NCI-H2107 treated with DMSO at 0.1 percent for 48 hours (cell line): ENCODE measurements at regions not wholly inside any gene's neighbourhood (a gene's known extent, or its start where the extent isn't known, plus 50 kb on each side); places are given as distances from the start of the nearest gene placed in this dataset.
"Not testable (repeated sequence)": the region's sequence is repeated elsewhere in the genome, so short reads cannot be mapped to it uniquely, and the experiment has no call there.

Experiments
- DNase-seq: peaks from one replicate; lab custom pipeline; 2025; ENCODE audit not compliant: unreplicated experiment; lab: John Stamatoyannopoulos, UW

DNA sequence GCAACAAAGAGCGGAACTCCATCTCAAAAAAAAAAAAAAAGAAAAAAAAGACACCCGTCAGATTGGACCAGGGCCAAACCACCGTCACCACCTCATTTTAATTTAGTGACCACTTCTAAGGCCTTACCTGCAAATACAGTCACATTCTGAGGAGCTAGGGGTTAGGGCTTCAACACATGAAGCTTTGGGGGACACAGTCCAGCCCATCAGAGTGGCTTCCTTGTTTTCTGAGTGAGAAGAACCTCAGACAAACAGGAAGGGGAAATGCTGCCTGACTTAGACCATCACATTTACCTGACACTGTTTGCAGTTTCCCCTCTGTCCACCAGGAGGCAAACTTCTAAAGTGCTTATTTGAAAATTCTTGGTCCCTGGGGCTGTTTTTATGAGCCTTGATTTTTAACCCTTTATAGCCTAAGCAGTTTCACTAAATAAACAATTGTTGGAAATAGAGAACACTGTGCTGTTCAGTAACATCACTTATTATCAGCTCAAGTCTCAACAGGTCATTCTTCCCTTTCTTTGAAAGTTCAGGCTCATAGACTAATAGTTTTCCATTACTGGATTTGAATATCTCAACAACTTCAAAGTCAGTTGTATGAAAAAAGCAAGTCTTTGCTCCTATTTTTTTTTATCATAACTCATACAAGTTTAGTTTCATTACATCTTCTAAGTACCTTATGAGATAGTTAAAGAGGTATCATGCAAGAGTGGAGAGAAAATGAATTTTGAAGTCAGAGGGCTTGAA, 74.9 kb upstream of the WASF3 start:
- peak; percentile 38 for DNase-seq

DNA sequence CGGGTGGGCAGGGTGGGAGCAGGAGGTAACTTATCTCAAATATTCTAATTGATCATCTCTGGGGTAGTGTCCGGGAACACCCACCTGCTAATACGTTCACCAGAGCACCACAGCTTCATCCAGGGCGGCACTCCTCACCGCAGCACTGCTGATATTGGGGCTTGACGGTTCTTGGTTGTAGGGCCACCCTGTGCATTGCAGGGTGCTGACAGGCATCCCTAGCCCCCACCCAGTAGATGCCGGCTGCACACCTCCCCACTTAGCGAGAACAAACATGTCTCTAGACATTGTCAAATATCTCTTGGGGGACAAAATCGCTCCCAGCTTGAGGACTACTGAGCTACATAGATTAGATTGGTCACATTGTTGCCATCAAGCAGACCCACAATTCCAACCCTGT, 73.9 kb upstream of the WASF3 start:
- DNase-seq: no peak

DNA sequence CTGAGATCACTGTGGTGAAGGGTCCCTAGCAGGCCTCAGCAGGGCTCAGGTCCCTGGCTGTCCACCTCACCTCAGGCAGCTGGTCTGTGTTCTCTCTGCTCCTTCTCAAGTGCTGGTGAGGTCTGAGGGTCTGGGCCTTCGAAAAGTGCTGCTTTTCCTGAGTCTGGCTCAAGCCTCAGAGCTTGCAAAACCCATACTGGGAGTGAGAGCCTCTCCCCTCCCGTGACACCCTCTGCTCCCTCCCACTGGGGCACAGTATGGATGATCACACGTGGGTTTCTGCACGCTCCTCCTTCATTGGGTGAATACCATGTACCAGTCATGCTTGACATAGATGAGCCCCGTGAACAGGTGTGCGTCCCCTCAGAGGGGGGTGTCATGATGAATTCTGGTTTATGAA, 73.3 kb upstream of the WASF3 start:
- DNase-seq: no peak

DNA sequence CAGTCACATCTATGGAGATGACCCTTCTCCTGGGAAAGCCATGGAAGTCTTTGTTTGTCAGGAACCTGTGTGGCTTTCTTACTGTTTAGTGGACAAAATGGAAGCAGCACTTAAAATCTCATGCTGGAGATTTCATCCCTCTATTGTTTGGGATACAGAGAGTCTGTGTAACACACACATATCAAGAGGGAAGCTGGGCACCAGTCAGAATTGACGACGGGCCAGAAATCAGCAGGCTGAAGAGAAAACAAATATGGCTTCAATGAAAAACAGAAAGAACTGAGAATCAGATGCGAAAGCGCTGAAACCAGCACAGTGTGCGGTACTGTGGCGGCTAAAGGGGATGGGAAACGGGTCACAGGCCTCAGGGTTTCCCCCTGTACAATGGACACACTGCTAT, 72.2 kb upstream of the WASF3 start:
- DNase-seq: no peak

DNA sequence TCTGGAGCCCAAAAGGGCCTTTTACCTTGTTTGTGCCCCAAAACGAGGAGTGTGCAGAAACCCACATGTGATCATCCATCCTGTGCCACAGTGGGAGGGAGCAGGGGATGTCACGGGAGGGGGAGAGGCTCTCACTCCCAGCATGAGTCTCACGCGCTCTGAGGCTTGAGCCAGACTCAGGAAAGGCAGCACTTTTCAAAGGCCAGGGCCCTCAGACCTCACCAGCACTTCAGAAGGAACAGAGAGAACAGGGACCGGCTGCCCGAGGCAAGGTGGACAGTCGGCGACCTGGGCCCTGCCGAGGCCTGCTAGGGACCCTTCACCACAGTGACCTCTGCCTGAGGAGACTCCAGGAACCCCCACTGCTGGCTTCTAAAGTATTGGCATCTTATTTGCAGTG, 71.7 kb upstream of the WASF3 start:
- DNase-seq: no peak

DNA sequence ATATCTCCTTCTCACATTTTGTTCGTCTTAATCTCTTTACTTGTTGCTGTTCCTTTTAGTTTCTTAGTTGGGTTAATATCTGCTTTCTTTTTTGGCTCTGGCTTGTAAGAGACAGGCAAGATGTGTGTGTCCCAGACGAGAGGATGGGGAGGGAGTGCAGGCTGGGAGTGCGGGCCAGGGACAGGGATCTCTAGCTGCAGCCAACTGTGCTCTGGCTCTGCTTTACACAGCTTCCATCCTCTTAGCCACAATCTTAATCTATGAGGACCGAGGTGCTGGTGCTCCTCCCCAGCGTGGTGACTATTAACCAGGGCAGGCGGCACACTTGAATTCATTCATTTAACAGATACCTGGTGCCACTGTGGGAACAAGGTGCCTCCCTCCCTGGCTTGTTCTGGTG, 70.9 kb upstream of the WASF3 start:
- DNase-seq: no peak

DNA sequence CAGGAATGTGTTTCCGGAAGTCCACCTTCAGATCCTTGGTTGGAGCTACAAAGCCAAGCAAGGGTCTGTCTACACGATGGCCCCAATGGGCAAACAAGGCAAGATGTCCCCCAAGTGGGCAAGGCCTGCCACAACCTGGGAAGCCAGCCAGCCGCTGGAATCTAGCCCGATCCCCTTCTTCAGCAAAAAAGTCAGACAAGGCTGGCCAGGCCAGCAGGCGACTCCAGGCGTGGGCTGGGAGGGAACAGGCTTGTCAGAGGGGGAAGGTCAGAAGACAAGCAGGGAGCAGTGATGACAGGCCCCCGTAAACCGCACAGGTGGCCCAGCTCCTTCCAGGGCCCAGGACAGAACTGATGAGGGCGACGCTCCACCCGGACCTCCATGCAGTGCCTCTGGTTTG, 69.7 kb upstream of the WASF3 start:
- no peak for DNase-seq

DNA sequence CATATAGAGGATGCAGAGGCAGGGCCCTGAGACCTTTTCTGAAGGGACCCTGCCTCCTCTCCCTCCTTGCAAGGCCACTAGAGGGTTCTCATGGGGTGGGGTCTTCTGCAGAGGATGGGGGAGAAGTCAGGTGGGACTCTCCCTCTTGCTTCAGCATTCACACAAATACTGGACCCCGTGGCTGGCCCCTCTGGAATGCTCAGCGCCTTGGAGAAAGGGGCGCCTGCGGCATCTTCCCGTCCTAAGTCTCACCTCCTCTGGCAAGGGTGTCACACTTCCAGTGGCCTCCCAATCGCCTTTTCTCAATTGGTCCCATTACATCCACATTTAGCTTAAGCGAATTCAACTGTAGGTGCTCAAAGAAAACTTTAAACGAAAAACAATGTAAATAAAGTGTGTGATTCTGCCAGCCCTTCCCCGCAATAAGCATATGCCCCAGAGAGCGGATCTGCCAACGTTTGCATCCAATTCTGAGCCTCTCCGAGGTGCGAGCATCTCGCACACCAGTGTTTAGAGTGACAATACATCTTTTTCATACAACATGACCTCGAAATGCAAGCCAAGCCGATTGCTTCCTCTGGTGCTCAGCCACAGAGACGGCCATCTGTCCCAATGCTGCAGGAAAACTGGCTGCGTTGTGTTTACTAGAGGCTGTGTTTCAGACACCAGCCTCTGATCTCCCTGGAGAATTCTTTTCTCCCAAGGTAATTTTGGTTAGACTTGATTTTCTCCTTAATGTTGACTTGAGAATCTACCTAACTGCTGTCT, 69.1 kb upstream of the WASF3 start:
- DNase-seq: no peak

DNA sequence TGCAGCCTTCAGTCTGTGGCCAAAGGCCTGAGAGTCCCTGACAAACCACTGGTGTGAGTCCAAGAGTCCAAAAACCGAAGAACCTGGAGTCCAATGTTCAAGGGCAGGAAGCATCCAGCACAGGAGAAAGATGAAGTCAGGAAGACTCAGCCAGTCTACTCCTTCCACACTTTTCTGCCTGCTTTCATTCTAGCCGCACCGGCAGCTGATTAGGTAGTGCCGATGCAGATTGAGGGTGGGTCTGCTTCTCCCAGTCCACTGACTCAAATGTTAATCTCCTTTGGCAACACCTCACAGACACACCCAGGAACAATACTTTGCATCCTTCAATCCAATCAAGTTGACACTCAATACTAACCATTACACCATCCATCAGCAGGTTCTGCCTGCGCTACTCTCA, 65.2 kb upstream of the WASF3 start:
- DNase-seq: not testable (repeated sequence)

DNA sequence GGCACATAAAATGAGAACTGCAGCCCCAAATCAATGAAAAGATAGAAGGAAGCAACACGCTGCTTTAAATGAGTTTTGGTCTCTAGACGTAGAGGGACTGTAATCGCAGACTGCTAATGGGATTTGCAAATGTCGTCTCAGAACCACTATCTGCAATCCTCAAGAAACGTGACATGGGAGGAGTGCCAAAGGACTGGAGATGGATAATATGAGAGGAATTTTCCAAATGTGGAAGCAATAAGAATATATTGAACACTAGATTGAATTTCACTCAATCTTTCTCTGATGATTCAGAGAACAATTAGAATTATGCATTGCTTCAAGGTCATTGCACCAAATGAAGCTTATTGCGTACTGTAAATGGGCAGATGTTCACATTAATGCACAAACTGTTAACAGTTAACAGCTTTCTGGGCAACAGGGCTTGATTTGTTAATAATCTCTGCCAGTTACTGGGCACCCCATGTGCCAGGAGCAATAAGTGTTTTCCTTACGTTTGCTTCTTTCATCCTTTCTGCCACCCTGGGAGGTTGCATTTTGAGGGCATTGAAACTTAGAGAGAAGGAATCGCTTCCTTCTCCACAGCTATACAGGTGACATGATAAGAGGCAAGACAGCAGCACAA, 62.8 kb upstream of the WASF3 start:
- DNase-seq: no peak

DNA sequence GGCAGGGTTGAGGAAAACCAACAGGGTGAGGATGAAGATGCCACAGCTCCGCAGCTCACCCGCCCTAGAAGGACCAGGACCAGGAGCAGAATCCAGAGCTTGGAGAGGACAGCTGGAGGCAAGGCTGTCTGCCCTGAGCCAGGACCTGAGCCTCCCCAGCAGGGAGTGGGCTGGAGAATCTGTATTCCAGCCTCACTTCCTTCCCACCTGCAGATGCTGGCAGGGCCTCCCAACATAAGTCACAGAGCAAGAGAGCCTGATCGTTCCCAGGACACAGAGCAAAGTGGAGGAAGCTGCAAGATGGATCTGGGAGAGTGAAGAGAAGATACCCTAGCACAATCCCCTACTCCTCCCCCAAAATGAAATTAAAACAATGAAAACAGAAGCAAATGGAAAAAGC, 61.7 kb upstream of the WASF3 start:
- no peak for DNase-seq

DNA sequence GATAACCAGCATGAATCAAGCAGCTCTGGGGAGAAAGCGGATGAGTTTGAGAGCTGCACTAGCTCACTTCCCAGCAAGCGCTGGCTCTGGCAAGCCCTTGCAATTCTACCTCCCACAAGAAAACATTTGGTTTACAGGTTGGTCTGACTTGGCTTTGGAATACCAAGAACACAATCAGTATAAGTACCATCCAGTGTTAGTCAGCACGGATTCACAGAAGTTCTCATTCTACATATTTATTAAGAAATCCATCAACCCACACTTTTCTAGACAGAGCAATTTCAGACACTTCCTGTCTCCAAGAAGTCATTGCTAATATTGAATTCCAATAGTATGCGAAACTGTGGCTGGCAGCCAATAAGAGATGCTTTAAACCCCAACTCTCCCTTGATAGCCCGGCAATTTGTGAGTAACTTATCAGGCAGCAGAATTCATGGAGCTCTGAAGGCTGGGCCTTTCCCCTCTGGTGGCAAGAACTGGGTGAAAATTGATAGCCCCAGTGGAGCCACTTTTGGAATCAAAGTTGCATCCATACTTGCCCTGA, 59.4 kb upstream of the WASF3 start:
- no peak for DNase-seq

DNA sequence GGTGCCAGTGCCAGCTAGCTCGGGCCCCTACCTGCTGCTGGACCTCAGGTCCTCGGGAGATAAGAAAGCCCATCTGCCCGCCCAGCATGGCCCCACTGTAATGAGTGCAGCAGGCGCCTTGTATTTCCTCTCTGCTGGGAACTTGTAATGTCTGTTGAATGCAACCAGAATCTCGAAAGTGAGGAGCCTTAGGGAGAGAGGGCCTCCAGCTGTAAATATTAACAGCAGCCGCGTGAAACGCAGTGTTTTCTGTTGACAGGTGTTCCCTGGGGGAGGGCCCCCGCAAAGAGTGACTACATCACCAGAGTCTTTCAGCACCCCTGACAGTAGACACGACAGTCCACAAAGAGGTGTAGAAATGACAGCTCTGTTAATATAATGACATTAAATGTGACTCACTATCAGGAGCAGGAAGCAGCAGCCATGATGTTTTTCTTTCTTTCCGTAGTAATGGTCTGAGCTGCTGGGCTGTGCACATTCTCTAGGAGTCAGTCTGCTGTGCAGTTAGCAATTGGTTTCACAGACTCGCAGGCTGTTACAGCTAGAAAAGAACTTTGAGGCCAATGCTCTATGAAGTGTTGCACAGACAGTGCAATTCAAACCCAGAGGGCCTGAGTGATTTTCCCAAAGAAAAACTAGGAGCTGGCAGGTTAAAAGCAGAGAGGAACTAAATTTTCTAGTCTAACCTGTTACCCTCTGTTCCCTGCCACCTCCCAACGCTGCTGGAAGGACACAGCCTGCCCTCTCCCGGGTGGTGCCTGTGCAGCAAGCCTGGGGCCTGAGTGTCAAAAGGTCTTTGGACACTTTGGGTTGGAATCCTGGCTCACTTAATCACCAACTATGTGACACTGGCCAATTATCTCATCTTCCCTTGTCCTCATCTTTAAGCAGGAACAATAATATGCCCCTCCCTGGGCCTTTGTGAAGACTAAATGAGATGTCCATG, 58.6 kb upstream of the WASF3 start:
- DNase-seq: peak; percentile 48

DNA sequence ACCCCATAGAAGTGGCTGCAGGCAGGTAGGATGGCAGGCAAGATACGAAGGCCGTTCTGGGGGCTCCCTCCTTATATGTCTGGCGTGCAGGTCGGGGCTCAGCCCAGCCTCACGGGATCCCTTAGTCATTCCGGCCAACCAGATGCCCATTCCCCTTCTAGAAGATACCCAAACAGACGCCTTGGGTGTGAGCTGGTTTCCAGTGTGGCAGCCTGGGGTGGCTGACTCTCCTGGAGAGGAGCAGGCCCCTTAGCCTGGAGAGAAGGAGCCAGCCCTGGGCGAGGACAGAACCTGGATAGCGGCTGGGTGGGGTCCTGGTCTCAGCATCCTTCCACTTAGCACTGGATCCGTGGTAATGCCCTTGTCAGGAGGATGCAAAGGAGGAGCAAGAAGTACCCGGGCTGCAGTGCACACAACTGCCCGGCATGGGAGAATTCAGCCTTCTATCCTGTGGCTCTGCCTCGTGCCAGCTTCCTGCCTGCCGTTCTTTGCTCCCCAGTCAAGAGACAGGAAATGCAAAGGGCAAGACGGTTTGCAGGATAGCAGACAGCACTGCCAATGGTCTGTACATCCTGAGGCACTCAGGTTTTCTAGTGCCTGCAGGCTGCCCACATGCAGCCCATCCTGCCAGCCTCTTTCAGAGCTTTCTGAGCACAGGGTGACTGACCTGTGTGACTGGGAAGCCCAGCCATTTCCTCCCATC, 56.7 kb upstream of the WASF3 start:
- DNase-seq: no peak

DNA sequence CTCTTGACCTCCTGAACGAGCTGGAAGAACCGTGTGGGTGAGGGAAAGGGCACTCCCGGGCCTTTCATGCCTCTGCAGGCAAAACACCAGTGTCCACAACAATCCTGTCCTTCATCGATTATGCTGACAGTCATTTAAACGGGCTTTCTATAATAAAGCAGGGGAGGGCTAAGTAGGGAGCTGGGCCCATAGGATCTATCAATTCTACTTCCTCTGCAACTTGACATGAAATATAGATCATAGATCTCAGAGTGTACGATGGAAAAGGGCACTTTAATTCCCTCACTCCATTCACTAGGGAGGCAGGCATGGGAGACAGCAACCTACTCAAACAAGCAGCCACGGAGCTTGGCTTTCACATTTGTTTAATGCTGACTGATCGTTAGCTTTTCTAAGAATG, 55.8 kb upstream of the WASF3 start:
- no peak for DNase-seq

DNA sequence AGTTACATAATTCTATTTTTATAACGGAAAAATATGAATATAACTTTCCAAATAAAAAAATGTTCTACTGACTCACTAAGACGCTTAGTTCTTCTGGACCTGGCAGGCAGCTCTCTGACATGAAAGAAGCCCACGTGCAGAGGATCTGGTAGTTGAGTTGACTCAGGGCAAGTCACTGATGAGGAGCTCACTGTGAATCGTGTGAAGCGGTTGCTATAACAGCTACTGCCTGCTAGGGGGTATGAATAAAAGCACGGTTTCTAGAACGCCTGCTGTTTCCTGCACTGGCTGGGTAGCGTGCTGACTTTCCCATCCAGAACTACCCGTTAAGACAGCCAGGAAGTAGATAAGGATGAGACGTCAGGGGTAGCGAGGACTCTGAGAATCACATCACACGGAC, 54.7 kb upstream of the WASF3 start:
- no peak for DNase-seq

DNA sequence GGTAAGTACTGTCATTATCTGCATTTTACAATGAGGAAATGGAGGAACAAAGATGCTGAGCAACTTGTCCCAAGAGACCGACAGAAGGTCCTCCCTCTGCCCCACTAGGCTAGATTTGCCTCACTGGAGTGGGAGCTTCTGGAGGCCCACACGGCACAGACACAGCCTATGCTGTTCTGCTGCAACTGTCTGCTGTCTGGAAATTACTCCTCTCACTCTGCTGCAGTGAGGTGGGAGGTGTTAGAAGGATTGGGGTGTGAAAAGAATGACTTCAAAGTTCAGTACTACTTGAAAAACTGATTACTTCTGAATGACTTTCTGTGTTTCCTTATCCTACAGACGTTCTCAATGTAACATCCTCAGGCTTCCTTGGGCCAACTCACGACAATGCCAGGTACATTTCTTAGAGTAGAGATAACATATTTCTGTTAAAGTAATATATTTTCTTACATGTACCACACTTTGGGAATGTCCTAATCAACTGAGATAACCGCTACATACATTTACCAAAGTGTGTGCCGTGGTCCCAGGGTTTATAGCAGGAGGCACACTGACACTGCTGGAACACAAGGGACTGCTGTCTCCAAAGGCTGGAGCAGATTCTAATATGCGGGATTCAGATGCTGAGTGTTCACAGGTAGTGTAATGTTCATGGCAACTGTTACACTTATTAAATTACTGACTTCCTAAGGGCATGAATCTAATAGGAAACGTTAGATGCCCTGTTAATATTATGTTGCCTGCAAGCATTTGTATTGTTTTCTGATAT, 53.5 kb upstream of the WASF3 start:
- DNase-seq: no peak
